Endodermal cell (in vitro differentiated cells): ENCODE measurements at regions not wholly inside any gene's neighbourhood (a gene's known extent, or its start where the extent isn't known, plus 50 kb on each side); places are given as distances from the start of the nearest gene placed in this dataset.
"Not testable (repeated sequence)": the region's sequence is repeated elsewhere in the genome, so short reads cannot be mapped to it uniquely, and the experiment has no call there.

Experiments
- DNase-seq: peaks from one replicate; pipeline ENCODE4 v3.0.0-alpha.2; 2017
- H3K27ac ChIP-seq: 2 replicates; pipeline ENCODE4 v1.5.1; 2013; ENCODE audit warnings: mild to moderate bottlenecking, low read depth, low read length, moderate library complexity
- H3K27me3 ChIP-seq: 2 replicates; pipeline ENCODE4 v1.6.1; 2013; ENCODE audit warnings: mild to moderate bottlenecking, low read length, moderate library complexity; ENCODE audit not compliant: insufficient read depth, control insufficient read depth, poor library complexity, severe bottlenecking
- H3K36me3 ChIP-seq: 2 replicates; pipeline ENCODE4 v1.7.0; 2013; ENCODE audit warnings: mild to moderate bottlenecking, low read length, moderate library complexity; ENCODE audit not compliant: control insufficient read depth, insufficient read depth
- H3K4me1 ChIP-seq: one replicate; pipeline ENCODE4 v1.7.0; 2013; ENCODE audit warnings: low read length; ENCODE audit not compliant: control insufficient read depth, insufficient read depth
- H3K4me3 ChIP-seq: 2 replicates; pipeline ENCODE4 v1.5.1; 2013; ENCODE audit warnings: mild to moderate bottlenecking, low read length, moderate library complexity
- H3K9ac ChIP-seq: 2 replicates; pipeline ENCODE4 v1.6.1; 2013; ENCODE audit warnings: mild to moderate bottlenecking, low read length, moderate library complexity; ENCODE audit not compliant: poor library complexity, severe bottlenecking; ENCODE audit errors: extremely low read depth
- H3K9me3 ChIP-seq: 2 replicates; pipeline ENCODE4 v1.6.1; 2013; ENCODE audit warnings: mild to moderate bottlenecking, low read length, moderate library complexity; ENCODE audit not compliant: control insufficient read depth
- H3K27ac Mint-ChIP-seq: 2 replicates; pipeline ENCODE4 v1.8.0; 2020; ENCODE audit warnings: mixed read lengths
- H3K27me3 Mint-ChIP-seq: 2 replicates; pipeline ENCODE4 v1.8.0; 2021; ENCODE audit warnings: mild to moderate bottlenecking, mixed read lengths; ENCODE audit not compliant: insufficient read depth
- H3K36me3 Mint-ChIP-seq: 2 replicates; pipeline ENCODE4 v1.8.0; 2020; ENCODE audit warnings: low read depth, mixed read lengths
- H3K4me1 Mint-ChIP-seq: 2 replicates; pipeline ENCODE4 v1.8.0; 2020; ENCODE audit warnings: mixed read lengths
- H3K4me3 Mint-ChIP-seq: 2 replicates; pipeline ENCODE4 v1.8.0; 2020; ENCODE audit warnings: mild to moderate bottlenecking, moderate library complexity, mixed read lengths
- H3K9me3 Mint-ChIP-seq: 2 replicates; pipeline ENCODE4 v1.8.0; 2020; ENCODE audit warnings: mild to moderate bottlenecking, mixed read lengths
- WGBS, 2 experiments: methylation state at CpG; one replicate each; pipeline versions ENCODE4 v1.1.5 to v1.1.7; 2013; ENCODE audit warnings: missing lambda C conversion rate in 2 of 2, mixed read lengths in 1 of 2; ENCODE audit not compliant: insufficient coverage in 1 of 2, insufficient read length in 1 of 2; 5-methylcytosine and 5-hydroxymethylcytosine counted together
- TF ChIP-seq, protein P1 (sequence below): fragments of 200-600 bp; sonication (generic); conservative IDR thresholded peaks from 2 replicates; pipeline ENCODE4 v1.5.0; 2021; ENCODE audit warnings: antibody characterized with exemption, mild to moderate bottlenecking

DNA sequence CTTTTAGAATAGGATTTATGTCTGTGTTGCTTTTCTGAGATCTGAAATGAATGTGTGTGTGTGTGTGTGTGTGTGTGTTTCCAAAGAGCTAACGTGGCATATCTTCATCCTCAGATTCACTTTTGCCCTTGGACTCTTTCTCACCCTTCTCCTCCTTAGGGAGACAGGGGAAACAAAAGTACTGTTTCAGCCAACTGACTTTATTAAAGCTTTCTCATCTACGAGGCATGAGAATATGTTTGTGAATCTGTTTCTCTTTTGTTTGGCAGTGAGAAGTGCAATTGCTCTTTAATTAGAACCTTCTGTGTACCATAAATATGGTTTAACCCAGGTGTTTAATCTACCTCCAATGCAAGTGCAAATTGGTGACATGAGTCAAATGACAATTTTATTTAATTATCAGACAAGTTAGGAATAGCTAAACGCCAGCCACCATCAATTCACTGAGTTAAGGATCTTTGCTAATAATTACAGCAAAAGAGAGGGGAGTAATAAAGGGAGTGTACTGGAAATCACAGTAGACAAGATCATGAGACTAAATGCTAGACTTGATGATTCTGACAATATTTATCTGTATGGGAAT, 186.4 kb upstream of the COL3A1 start:
- Histone ChIP-seq H3K36me3 (no peaks in the 10 kb centered on the region), H3K4me3 (no peak overlapping the region), H3K27me3 (no peaks in the 10 kb centered on the region), H3K9me3 (no peaks in the 10 kb centered on the region), H3K4me1 (no peaks in the 10 kb centered on the region), H3K27ac (peak overlapping the region; percentile 17), H3K9ac (no peak overlapping the region)
- TF ChIP-seq, protein P1, sequence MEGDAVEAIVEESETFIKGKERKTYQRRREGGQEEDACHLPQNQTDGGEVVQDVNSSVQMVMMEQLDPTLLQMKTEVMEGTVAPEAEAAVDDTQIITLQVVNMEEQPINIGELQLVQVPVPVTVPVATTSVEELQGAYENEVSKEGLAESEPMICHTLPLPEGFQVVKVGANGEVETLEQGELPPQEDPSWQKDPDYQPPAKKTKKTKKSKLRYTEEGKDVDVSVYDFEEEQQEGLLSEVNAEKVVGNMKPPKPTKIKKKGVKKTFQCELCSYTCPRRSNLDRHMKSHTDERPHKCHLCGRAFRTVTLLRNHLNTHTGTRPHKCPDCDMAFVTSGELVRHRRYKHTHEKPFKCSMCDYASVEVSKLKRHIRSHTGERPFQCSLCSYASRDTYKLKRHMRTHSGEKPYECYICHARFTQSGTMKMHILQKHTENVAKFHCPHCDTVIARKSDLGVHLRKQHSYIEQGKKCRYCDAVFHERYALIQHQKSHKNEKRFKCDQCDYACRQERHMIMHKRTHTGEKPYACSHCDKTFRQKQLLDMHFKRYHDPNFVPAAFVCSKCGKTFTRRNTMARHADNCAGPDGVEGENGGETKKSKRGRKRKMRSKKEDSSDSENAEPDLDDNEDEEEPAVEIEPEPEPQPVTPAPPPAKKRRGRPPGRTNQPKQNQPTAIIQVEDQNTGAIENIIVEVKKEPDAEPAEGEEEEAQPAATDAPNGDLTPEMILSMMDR, result no peak
- DNase-seq, result no peak
- Mint-ChIP-seq H3K4me3 (no peak overlapping the region), H3K4me1 (no peaks in the 10 kb centered on the region), H3K27ac (no peak overlapping the region), H3K9me3 (no peaks in the 10 kb centered on the region), H3K27me3 (no peaks in the 10 kb centered on the region), H3K36me3 (no peaks in the 10 kb centered on the region)
- WGBS, 2 experiments, result 100% methylated on average over 1 to 2 of the region's 3 CpGs

DNA sequence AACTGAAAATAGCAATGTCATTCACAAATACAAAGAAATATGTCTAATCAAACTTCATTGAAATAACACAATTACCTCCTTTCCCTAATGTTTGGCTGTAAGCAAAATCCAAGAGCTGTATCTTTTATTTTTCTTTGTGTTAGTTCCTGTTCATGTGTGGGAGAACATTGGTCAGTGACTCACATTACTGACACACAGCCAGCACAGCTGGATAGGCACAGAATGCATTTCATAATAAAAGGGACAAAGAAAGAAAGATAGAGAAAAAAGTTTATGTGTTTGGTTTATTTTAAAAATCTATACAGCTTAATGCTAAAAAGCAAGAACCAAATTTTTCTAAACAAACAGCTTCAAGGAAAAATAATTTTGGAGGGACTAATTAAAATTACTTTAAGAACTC, 185.6 kb upstream of the COL3A1 start:
- Mint-ChIP-seq H3K4me3 (no peak overlapping the region), H3K9me3 (no peaks in the 10 kb centered on the region), H3K27me3 (no peaks in the 10 kb centered on the region), H3K4me1 (no peaks in the 10 kb centered on the region), H3K36me3 (no peaks in the 10 kb centered on the region), H3K27ac (no peak overlapping the region)
- DNase-seq, result no peak
- Histone ChIP-seq H3K4me3 (no peak overlapping the region), H3K9ac (no peak overlapping the region), H3K36me3 (no peaks in the 10 kb centered on the region), H3K4me1 (no peaks in the 10 kb centered on the region), H3K9me3 (no peaks in the 10 kb centered on the region), H3K27me3 (no peaks in the 10 kb centered on the region), H3K27ac (no peak overlapping the region)
- TF ChIP-seq, protein P1, result no peak

- H3K36me3 Mint-ChIP-seq, result no peaks in the 10 kb centered on the region
- TF ChIP-seq, protein P1, result no peak
- no peaks in the 10 kb centered on the region for H3K9me3 ChIP-seq
- no peaks in the 10 kb centered on the region for H3K27me3 Mint-ChIP-seq
- H3K4me1 ChIP-seq, result no peaks in the 10 kb centered on the region
- no peak overlapping the region for H3K4me3 Mint-ChIP-seq
- no peak overlapping the region for H3K9ac ChIP-seq
- no peak overlapping the region for H3K4me3 ChIP-seq
- no peak overlapping the region for H3K27ac ChIP-seq
- no CpG with 5 or more reads among the region's 1 CpG for WGBS, 2 experiments
- H3K27ac Mint-ChIP-seq, result no peak overlapping the region
- no peaks in the 10 kb centered on the region for H3K36me3 ChIP-seq
- no peaks in the 10 kb centered on the region for H3K27me3 ChIP-seq
- no peaks in the 10 kb centered on the region for H3K4me1 Mint-ChIP-seq
- DNase-seq, result no peak
- no peaks in the 10 kb centered on the region for H3K9me3 Mint-ChIP-seq
Observed at GRCh38 chr2:188789951-188790350, 184.2 kb upstream of the COL3A1 start.

- H3K4me1 Mint-ChIP-seq, H3K9ac ChIP-seq, H3K36me3 ChIP-seq, H3K9me3 ChIP-seq, H3K4me3 Mint-ChIP-seq, H3K4me3 ChIP-seq, H3K4me1 ChIP-seq, H3K27ac Mint-ChIP-seq, H3K27me3 ChIP-seq, H3K27me3 Mint-ChIP-seq, DNase-seq, H3K36me3 Mint-ChIP-seq, H3K27ac ChIP-seq, H3K9me3 Mint-ChIP-seq: not testable (repeated sequence)
- 88 to 97% methylated on average over 4 of the region's 4 CpGs for WGBS, 2 experiments
Observed at GRCh38 chr2:188794453-188794852, 179.7 kb upstream of the COL3A1 start.
